Gastrocnemius medialis (tissue), 4 donors: ENCODE measurements at regions not wholly inside any gene's neighbourhood (a gene's known extent, or its start where the extent isn't known, plus 50 kb on each side); places are given as distances from the start of the nearest gene placed in this dataset.

Experiments used
- ATAC-seq, 2 donors: fragments of 150-250 bp; one replicate each; pipeline ENCODE4 v1.9.1; 2016
- DNase-seq, 2 donors: peaks; one replicate each; pipeline ENCODE4 v3.0.0-alpha.2; 2019
- H3K27ac ChIP-seq, 4 donors: fragments of 200-600 bp; sonication (generic); 1 replicate in 1 of 4; 2 replicates in 3 of 4; pipeline ENCODE4 v1.5.1; 2016 to 2018; ENCODE audit warnings: mild to moderate bottlenecking in 2 of 4, moderate library complexity in 1 of 4
- H3K27me3 ChIP-seq, 3 donors: fragments of 200-600 bp; sonication (generic) in 2 of 3; 1 replicate in 1 of 3; 2 replicates in 2 of 3; pipeline versions ENCODE4 v1.5.1 to v1.6.0; 2016 to 2019; ENCODE audit warnings: mild to moderate bottlenecking in 1 of 3, moderate library complexity in 1 of 3
- H3K36me3 ChIP-seq, 2 donors: fragments of 200-600 bp; sonication (generic) in 1 of 2; one replicate each; pipeline ENCODE4 v1.5.1; 2017 to 2018
- H3K4me1 ChIP-seq, 2 donors: fragments of 200-600 bp; sonication (generic) in 1 of 2; one replicate each; pipeline ENCODE4 v1.5.1; 2016 to 2017; ENCODE audit warnings: mild to moderate bottlenecking in 2 of 2
- H3K4me3 ChIP-seq, 4 donors: fragments of 200-600 bp; sonication (generic) in 3 of 4; 1 replicate in 1 of 4; 2 replicates in 3 of 4; pipeline ENCODE4 v1.5.1; 2016 to 2019; ENCODE audit warnings: mild to moderate bottlenecking in 2 of 4
- H3K9me3 ChIP-seq, 3 donors: fragments of 200-600 bp; sonication (generic) in 2 of 3; 1 replicate in 1 of 3; 2 replicates in 2 of 3; pipeline ENCODE4 v1.5.1; 2016 to 2019
- CTCF ChIP-seq, 5 experiments: fragments of 450-650 bp in 3 of 5; fragments of 200-600 bp in 2 of 5; sonication (generic) in 2 of 5; IDR thresholded peaks in 4 of 5; conservative IDR thresholded peaks in 1 of 5; 1 replicate in 4 of 5; 2 replicates in 1 of 5; pipeline ENCODE4 v1.5.1; 2016 to 2019; ENCODE audit warnings: antibody characterized with exemption in 5 of 5, mild to moderate bottlenecking in 3 of 5, moderate library complexity in 3 of 5
- POLR2A ChIP-seq, 2 donors: fragments of 450-650 bp; IDR thresholded peaks; one replicate each; pipeline ENCODE4 v1.6.1; 2017; ENCODE audit warnings: antibody characterized with exemption in 2 of 2, mild to moderate bottlenecking in 2 of 2, moderate library complexity in 2 of 2
- in situ Hi-C, 4 donors: fragments of 200-750 bp; cut with MboI; loops; one replicate each; pipeline versions ENCODE4 v1.15.0 to v1.8.0; 2017; ENCODE audit warnings: low sequenced_read_pairs in 4 of 4
- intact Hi-C: fragments of 100-400 bp; cut with DNase I; formaldehyde crosslinking; loops from one replicate; pipeline ENCODE4 v1.15.1; 2023; ENCODE audit warnings: low total_unique reads

- no peak for ATAC-seq
- no peaks in the 10 kb centered on the region for H3K4me1 ChIP-seq
- no peaks in the 10 kb centered on the region for H3K9me3 ChIP-seq
- H3K4me3 ChIP-seq = no peak overlapping the region
- no peak for DNase-seq
- no peaks in the 10 kb centered on the region for H3K36me3 ChIP-seq
- intact Hi-C loops (no loop called here), in situ Hi-C loops (no loop called here)
- no peaks in the 10 kb centered on the region for H3K27me3 ChIP-seq
- no peak overlapping the region for H3K27ac ChIP-seq
- TF ChIP-seq CTCF (IDR thresholded peaks at IDR 0.05 in 4 of 5, conservative IDR thresholded peaks at IDR 0.05 in 1 of 5) = no peak
- no peak for TF ChIP-seq POLR2A (IDR thresholded peaks at IDR 0.05)
Measured at GRCh38 chr11:37908219-37908548, 1310.1 kb upstream of the RAG2 start.

- DNase-seq = no peak
- no peaks in the 10 kb centered on the region for H3K36me3 ChIP-seq
- no peak overlapping the region for H3K4me3 ChIP-seq
- no peak for TF ChIP-seq POLR2A (IDR thresholded peaks at IDR 0.05)
- TF ChIP-seq CTCF (IDR thresholded peaks at IDR 0.05 in 4 of 5, conservative IDR thresholded peaks at IDR 0.05 in 1 of 5) = no peak
- in situ Hi-C loops = no loop called here
- no peaks in the 10 kb centered on the region for H3K9me3 ChIP-seq
- no peaks in the 10 kb centered on the region for H3K4me1 ChIP-seq
- intact Hi-C loops = no loop called here
- H3K27ac ChIP-seq = no peak overlapping the region
- no peak for ATAC-seq
- H3K27me3 ChIP-seq = no peaks in the 10 kb centered on the region
Measured at GRCh38 chr11:37907436-37908218, 1309.6 kb upstream of the RAG2 start.

- H3K4me3 ChIP-seq = no peak overlapping the region
- H3K27ac ChIP-seq = no peak overlapping the region
- no peaks in the 10 kb centered on the region for H3K9me3 ChIP-seq
- no peak for ATAC-seq
- TF ChIP-seq POLR2A (IDR thresholded peaks at IDR 0.05) = no peak
- TF ChIP-seq CTCF (IDR thresholded peaks at IDR 0.05 in 4 of 5, conservative IDR thresholded peaks at IDR 0.05 in 1 of 5) = no peak
- H3K36me3 ChIP-seq = no peaks in the 10 kb centered on the region
- no peaks in the 10 kb centered on the region for H3K4me1 ChIP-seq
- H3K27me3 ChIP-seq = no peaks in the 10 kb centered on the region
- no peak for DNase-seq
- intact Hi-C loops = no loop called here
- in situ Hi-C loops = no loop called here
Measured at GRCh38 chr11:37905707-37906417, 1307.8 kb upstream of the RAG2 start.

- in situ Hi-C loops (no loop called here), intact Hi-C loops (no loop called here)
- Histone ChIP-seq H3K4me1 (no peaks in the 10 kb centered on the region), H3K27me3 (no peaks in the 10 kb centered on the region), H3K27ac (no peak overlapping the region), H3K36me3 (no peaks in the 10 kb centered on the region), H3K9me3 (no peaks in the 10 kb centered on the region), H3K4me3 (no peak overlapping the region)
- TF ChIP-seq CTCF (IDR thresholded peaks at IDR 0.05 in 4 of 5, conservative IDR thresholded peaks at IDR 0.05 in 1 of 5) (no peak), POLR2A (IDR thresholded peaks at IDR 0.05) (no peak)
- ATAC-seq (no peak), DNase-seq (no peak)
Measured at GRCh38 chr11:37896016-37896415, 1298.0 kb upstream of the RAG2 start.
